Endothelial cell of umbilical vein (primary cell): ENCODE measurements at regions not wholly inside any gene's neighbourhood (a gene's known extent, or its start where the extent isn't known, plus 50 kb on each side); places are given as distances from the start of the nearest gene placed in this dataset.

Experiments used
- BruUV-seq: library from RNA; stranded (reverse); fragments of 400-500 nt; replicated peaks from 2 replicates; lab custom pipeline; 2021; lab: Mats Ljungman, UMichigan
- CTCF ChIA-PET: fragments of 300-600, 350-600 bp; sonication (Branson Sonifier 250); formaldehyde crosslinking; loops from one replicate; lab custom pipeline; 2021; ENCODE audit warnings: antibody characterized with exemption, inconsistent platforms; lab: Charles Lee
- POLR2A ChIA-PET: fragments of 300-600, 350-600 bp; sonication (Branson Sonifier 250); formaldehyde crosslinking; loops from one replicate; lab custom pipeline; 2021; ENCODE audit warnings: antibody characterized with exemption, inconsistent platforms; lab: Charles Lee
- DNase-seq: peaks from one replicate; pipeline ENCODE4 v3.0.0-alpha.2; 2011; ENCODE audit warnings: low read depth, low spot score
- FAIRE-seq: peaks from 2 replicates; lab custom pipeline; 2011; peaks lifted over from hg19 to GRCh38; lab: Jason Lieb, UNC
- H2AFZ ChIP-seq: 2 replicates; pipeline ENCODE4 v1.6.0; 2012; ENCODE audit warnings: low read depth, low read length, control low read depth, inconsistent platforms
- H3K27ac ChIP-seq: 2 replicates; pipeline ENCODE4 v1.5.1; 2011; ENCODE audit warnings: low read depth, mild to moderate bottlenecking, control low read depth, low read length, moderate library complexity; ENCODE audit not compliant: insufficient read depth
- H3K27me3 ChIP-seq, 2 experiments: 2 replicates each; pipeline versions ENCODE4 v1.6.0 to v1.6.1; 2011; ENCODE audit warnings: low read length in 2 of 2, mixed read lengths in 1 of 2; ENCODE audit not compliant: control insufficient read depth in 2 of 2, insufficient read depth in 2 of 2
- H3K36me3 ChIP-seq, 2 experiments: 2 replicates in 1 of 2; 3 replicates in 1 of 2; pipeline ENCODE4 v1.5.1; 2011; ENCODE audit warnings: low read length in 2 of 2, mild to moderate bottlenecking in 1 of 2, moderate library complexity in 1 of 2; ENCODE audit not compliant: control insufficient read depth in 2 of 2, insufficient read depth in 2 of 2; ENCODE audit errors: extremely low read depth in 1 of 2
- H3K4me1 ChIP-seq: 3 replicates; pipeline ENCODE4 v1.5.1; 2011; ENCODE audit warnings: mild to moderate bottlenecking, low read length; ENCODE audit not compliant: control insufficient read depth, insufficient read depth; ENCODE audit errors: extremely low read depth
- H3K4me2 ChIP-seq: 2 replicates; pipeline ENCODE4 v1.6.1; 2011; ENCODE audit warnings: low read length, control low read depth, mixed read lengths; ENCODE audit not compliant: insufficient read depth
- H3K4me3 ChIP-seq, 3 experiments: fragments of 200-600 bp in 1 of 3; sonication (generic), shearing (Covaris generic) in 1 of 3; replicated peaks in 1 of 3; 2 replicates each; pipeline ENCODE4 v1.5.1; 2011 to 2016; ENCODE audit warnings: control low read depth in 3 of 3, low read length in 3 of 3, mild to moderate bottlenecking in 2 of 3, inconsistent platforms in 1 of 3, low read depth in 1 of 3, moderate library complexity in 1 of 3; ENCODE audit not compliant: insufficient read depth in 1 of 3
- H3K79me2 ChIP-seq: 2 replicates; pipeline ENCODE4 v1.6.0; 2012; ENCODE audit warnings: low read length, inconsistent platforms; ENCODE audit not compliant: control insufficient read depth, insufficient read depth
- H3K9ac ChIP-seq: replicated peaks from 2 replicates; pipeline ENCODE3; 2011; ENCODE audit warnings: low read length, control low read depth; ENCODE audit not compliant: insufficient read depth; ENCODE audit errors: extremely low read depth
- H3K9me1 ChIP-seq: replicated peaks from 3 replicates; pipeline ENCODE4 v1.6.0; 2011; ENCODE audit warnings: mild to moderate bottlenecking, low read length; ENCODE audit not compliant: control insufficient read depth, insufficient read depth; ENCODE audit errors: extremely low read depth
- H3K9me3 ChIP-seq: replicated peaks from 2 replicates; pipeline ENCODE4 v1.5.1; 2012; ENCODE audit warnings: low read length, inconsistent platforms; ENCODE audit not compliant: control insufficient read depth, insufficient read depth
- H4K20me1 ChIP-seq: replicated peaks from 2 replicates; pipeline ENCODE3; 2011; ENCODE audit warnings: mild to moderate bottlenecking, low read length; ENCODE audit not compliant: control insufficient read depth, insufficient read depth; ENCODE audit errors: extremely low read depth
- CTCF ChIP-seq, 2 donors: IDR thresholded peaks; 1 replicate in 1 of 2; 2 replicates in 1 of 2; pipeline ENCODE4 v1.5.1; 2011; ENCODE audit warnings: low read length in 2 of 2, mild to moderate bottlenecking in 2 of 2, moderate library complexity in 2 of 2, control low read depth in 1 of 2, inconsistent platforms in 1 of 2, low read depth in 1 of 2; ENCODE audit not compliant: insufficient read depth in 1 of 2; ENCODE audit errors: extremely low read depth in 1 of 2
- FOS ChIP-seq: IDR thresholded peaks from 2 replicates; pipeline ENCODE4 v1.6.1; 2011; ENCODE audit warnings: mild to moderate bottlenecking, low read length, moderate library complexity, borderline replicate concordance; ENCODE audit not compliant: insufficient read depth
- GATA2 ChIP-seq: IDR thresholded peaks from 2 replicates; pipeline ENCODE4 v1.7.0; 2011; ENCODE audit warnings: low read depth, mild to moderate bottlenecking, moderate library complexity, mixed read lengths, low read length; ENCODE audit not compliant: insufficient read length, insufficient read depth
- JUN ChIP-seq: IDR thresholded peaks from 2 replicates; pipeline ENCODE4 v1.6.1; 2011; ENCODE audit warnings: borderline replicate concordance, low read depth; ENCODE audit not compliant: insufficient read length, insufficient read depth
- MYC ChIP-seq: IDR thresholded peaks from one replicate; pipeline ENCODE4 v1.6.1; 2011; ENCODE audit warnings: mild to moderate bottlenecking, low read depth, low read length
- POLR2A ChIP-seq: IDR thresholded peaks from 2 replicates; pipeline ENCODE4 v1.6.1; 2012; ENCODE audit warnings: low read depth, mild to moderate bottlenecking, control low read depth, low read length
- POLR2AphosphoS5 ChIP-seq: IDR thresholded peaks from 2 replicates; pipeline ENCODE4 v1.6.1; 2012; ENCODE audit warnings: low read depth, mild to moderate bottlenecking, control low read depth, low read length, moderate library complexity; ENCODE audit not compliant: insufficient read depth
- dilution Hi-C: fragments of 300-500 bp; cut with MboI; formaldehyde crosslinking; loops from one replicate; pipeline ENCODE4 v1.15.0; 2019; ENCODE audit warnings: low sequenced_read_pairs; ENCODE audit not compliant: extremely low pct_ligation_motif_present
- intact Hi-C: fragments of 100-400 bp; cut with micrococcal nuclease; formaldehyde crosslinking; loops from one replicate; pipeline ENCODE4 v1.10.0; 2022
- TF ChIP-seq, protein P1 (sequence below): IDR thresholded peaks from 2 replicates; pipeline ENCODE4 v1.6.1; 2011; ENCODE audit not compliant: insufficient read depth, insufficient read length

- H3K79me2 ChIP-seq = no peaks in the 10 kb centered on the region
- peak overlapping the region; percentile 57 for H2AFZ ChIP-seq
- TF ChIP-seq, protein P1, sequence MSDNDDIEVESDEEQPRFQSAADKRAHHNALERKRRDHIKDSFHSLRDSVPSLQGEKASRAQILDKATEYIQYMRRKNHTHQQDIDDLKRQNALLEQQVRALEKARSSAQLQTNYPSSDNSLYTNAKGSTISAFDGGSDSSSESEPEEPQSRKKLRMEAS = no peak
- TF ChIP-seq MYC (no peak), FOS (peak; percentile 61), POLR2A (no peak), CTCF (IDR thresholded peaks at IDR 0.05; ENCODE audit: extremely low read depth in 1 of 2, insufficient read depth in 1 of 2, low read depth in 1 of 2, low read length in 2 of 2) (no peak), POLR2AphosphoS5 (peak; percentile 49), GATA2 (peak; percentile 28), JUN (peak; percentile 49)
- intact Hi-C loops = no loop called here
- H3K4me3 ChIP-seq = no peak overlapping the region
- H3K9me3 ChIP-seq = no peaks in the 10 kb centered on the region
- peak; percentile 86 for FAIRE-seq
- POLR2A ChIA-PET = interaction anchor here (0.6 kb wide), 1 partner anchor 789 kb away, joined by 3 read pairs; no protein-coding TSS in a partner anchor
- no peaks in the 10 kb centered on the region for H3K36me3 ChIP-seq
- peak; percentile 61 for DNase-seq
- peaks cover 17% of the 10 kb centered on the region for H3K4me1 ChIP-seq
- no peaks in the 10 kb centered on the region for H3K27me3 ChIP-seq
- CTCF ChIA-PET = interaction anchor here (1.6 kb wide), 1 partner anchor 17 kb away, joined by 5 read pairs; no protein-coding TSS in a partner anchor
- dilution Hi-C loops = no loop called here
- no peaks in the 10 kb centered on the region for H4K20me1 ChIP-seq
- no peak overlapping the region for H3K9ac ChIP-seq
- H3K4me2 ChIP-seq = peak overlapping the region; percentile 6
- BruUV-seq = no TSS peak
- no peaks in the 10 kb centered on the region for H3K9me1 ChIP-seq
- peak overlapping the region; percentile 35 for H3K27ac ChIP-seq
These were observed 58.7 kb downstream of the EDN1 start for GRCh38 chr6:12348530-12349511.
